Tibial nerve (tissue), 4 donors: ENCODE measurements at regions not wholly inside any gene's neighbourhood (a gene's known extent, or its start where the extent isn't known, plus 50 kb on each side); places are given as distances from the start of the nearest gene placed in this dataset.
A peak's percentile ranks its signal among the peaks of the same experiment; 100 is the strongest.

Experiments
- DNase-seq, 2 donors: peaks; one replicate each; pipeline ENCODE4 v3.0.0-alpha.2; 2019; ENCODE audit warnings: low spot score in 2 of 2
- H3K27ac ChIP-seq, 4 donors: fragments of 200-600 bp; sonication (generic) in 3 of 4; one replicate each; pipeline ENCODE4 v1.5.1; 2017 to 2019; ENCODE audit warnings: mild to moderate bottlenecking in 1 of 4
- H3K27me3 ChIP-seq, 2 donors: fragments of 200-600 bp; sonication (generic) in 1 of 2; one replicate each; pipeline versions ENCODE4 v1.5.1 to v1.6.0; 2017 to 2019
- H3K36me3 ChIP-seq, 3 donors: fragments of 200-600 bp; sonication (generic); one replicate each; pipeline ENCODE4 v1.5.1; 2018 to 2019
- H3K4me1 ChIP-seq, 4 donors: fragments of 200-600 bp; sonication (generic) in 3 of 4; one replicate each; pipeline ENCODE4 v1.5.1; 2017 to 2019
- H3K4me3 ChIP-seq, 4 donors: fragments of 200-600 bp; sonication (generic) in 3 of 4; one replicate each; pipeline ENCODE4 v1.5.1; 2017 to 2019; ENCODE audit warnings: mild to moderate bottlenecking in 1 of 4, moderate library complexity in 1 of 4
- H3K9me3 ChIP-seq, 4 donors: fragments of 200-600 bp; sonication (generic) in 3 of 4; one replicate each; pipeline ENCODE4 v1.5.1; 2017 to 2019
- EP300 ChIP-seq, 2 donors: sonication (generic); formaldehyde crosslinking; IDR thresholded peaks; one replicate each; pipeline ENCODE4 v1.6.1; 2017; ENCODE audit warnings: antibody characterized with exemption in 2 of 2, mild to moderate bottlenecking in 1 of 2
- POLR2A ChIP-seq, 2 donors: fragments of 450-650 bp; IDR thresholded peaks; one replicate each; pipeline ENCODE4 v1.6.1; 2017; ENCODE audit warnings: antibody characterized with exemption in 2 of 2, mild to moderate bottlenecking in 2 of 2, moderate library complexity in 2 of 2
- whole genome bisulfite sequencing, 2 donors: methylation state at CpG; one replicate each; pipeline ENCODE4 v1.1.5; 2018; 5-methylcytosine and 5-hydroxymethylcytosine counted together
- TF ChIP-seq, protein P1 (sequence below), 5 experiments: fragments of 200-600 bp in 3 of 5; fragments of 450-650 bp in 2 of 5; sonication (generic) in 3 of 5; IDR thresholded peaks; one replicate each; pipeline ENCODE4 v1.5.1; 2016 to 2019; ENCODE audit warnings: antibody characterized with exemption in 5 of 5, mild to moderate bottlenecking in 3 of 5, moderate library complexity in 2 of 5

DNA sequence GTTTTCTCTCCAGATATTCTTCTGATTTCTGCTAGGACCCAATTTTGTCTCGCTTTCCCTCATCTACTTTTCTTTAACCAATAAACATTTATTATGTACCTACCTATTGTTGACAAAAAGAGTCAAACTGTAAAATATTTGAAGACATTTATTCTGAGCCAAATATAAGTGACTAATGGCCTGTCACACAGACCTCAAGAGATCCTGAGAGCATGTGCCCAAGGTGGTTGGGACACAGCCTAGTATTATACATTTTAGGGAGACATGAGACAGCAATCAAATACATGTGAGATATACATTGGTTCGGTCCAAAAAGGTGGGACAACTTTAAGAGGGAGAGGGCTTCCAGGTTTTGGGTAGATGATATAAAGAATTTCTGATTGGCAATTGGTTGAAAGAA is 191.8 kb downstream of the NXNL2 start:
- Histone ChIP-seq H3K36me3 (no peaks in the 10 kb centered on the region), H3K4me1 (peaks cover 0 to 4% (median 0%) of the 10 kb centered on the region in 4 donors), H3K27ac (no peak overlapping the region), H3K4me3 (no peak overlapping the region), H3K27me3 (no peaks in the 10 kb centered on the region), H3K9me3 (no peaks in the 10 kb centered on the region)
- DNase-seq: no peak
- 95 to 98% methylated on average over 2 of the region's 2 CpGs for WGBS, 2 donors
- TF ChIP-seq POLR2A (IDR thresholded peaks at IDR 0.05) (no peak), EP300 (IDR thresholded peaks at IDR 0.05) (no peak)
- TF ChIP-seq, protein P1, sequence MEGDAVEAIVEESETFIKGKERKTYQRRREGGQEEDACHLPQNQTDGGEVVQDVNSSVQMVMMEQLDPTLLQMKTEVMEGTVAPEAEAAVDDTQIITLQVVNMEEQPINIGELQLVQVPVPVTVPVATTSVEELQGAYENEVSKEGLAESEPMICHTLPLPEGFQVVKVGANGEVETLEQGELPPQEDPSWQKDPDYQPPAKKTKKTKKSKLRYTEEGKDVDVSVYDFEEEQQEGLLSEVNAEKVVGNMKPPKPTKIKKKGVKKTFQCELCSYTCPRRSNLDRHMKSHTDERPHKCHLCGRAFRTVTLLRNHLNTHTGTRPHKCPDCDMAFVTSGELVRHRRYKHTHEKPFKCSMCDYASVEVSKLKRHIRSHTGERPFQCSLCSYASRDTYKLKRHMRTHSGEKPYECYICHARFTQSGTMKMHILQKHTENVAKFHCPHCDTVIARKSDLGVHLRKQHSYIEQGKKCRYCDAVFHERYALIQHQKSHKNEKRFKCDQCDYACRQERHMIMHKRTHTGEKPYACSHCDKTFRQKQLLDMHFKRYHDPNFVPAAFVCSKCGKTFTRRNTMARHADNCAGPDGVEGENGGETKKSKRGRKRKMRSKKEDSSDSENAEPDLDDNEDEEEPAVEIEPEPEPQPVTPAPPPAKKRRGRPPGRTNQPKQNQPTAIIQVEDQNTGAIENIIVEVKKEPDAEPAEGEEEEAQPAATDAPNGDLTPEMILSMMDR (IDR thresholded peaks at IDR 0.05): no peak

DNA sequence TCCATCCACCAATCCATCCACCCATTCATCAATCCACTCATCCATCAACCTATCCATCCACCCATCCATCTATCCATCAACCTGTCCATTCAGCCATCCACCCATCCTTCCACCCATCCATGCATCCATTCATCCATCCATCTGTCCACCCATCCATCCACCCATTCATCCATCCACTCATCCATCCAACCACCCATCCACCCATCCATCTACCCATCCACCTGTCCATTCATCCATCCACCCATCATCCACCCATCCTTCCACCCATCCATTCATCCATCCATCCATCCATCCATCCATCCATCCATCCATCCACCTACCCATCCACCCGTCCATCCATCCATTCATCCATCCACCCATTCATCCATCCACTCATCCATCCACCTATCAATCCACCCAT is 195.8 kb downstream of the NXNL2 start:
- no peaks in the 10 kb centered on the region for H3K9me3 ChIP-seq
- 89 to 95% methylated on average over 1 of the region's 1 CpG for WGBS, 2 donors
- TF ChIP-seq, protein P1 (IDR thresholded peaks at IDR 0.05): no peak
- TF ChIP-seq POLR2A (IDR thresholded peaks at IDR 0.05) (no peak), EP300 (IDR thresholded peaks at IDR 0.05) (no peak)
- DNase-seq: no peak
- H3K36me3 ChIP-seq: no peaks in the 10 kb centered on the region
- H3K27me3 ChIP-seq: no peaks in the 10 kb centered on the region
- peaks cover 0 to 28% (median 3%) of the 10 kb centered on the region in 4 donors for H3K4me1 ChIP-seq
- H3K4me3 ChIP-seq: no peak overlapping the region
- H3K27ac ChIP-seq: no peak overlapping the region

DNA sequence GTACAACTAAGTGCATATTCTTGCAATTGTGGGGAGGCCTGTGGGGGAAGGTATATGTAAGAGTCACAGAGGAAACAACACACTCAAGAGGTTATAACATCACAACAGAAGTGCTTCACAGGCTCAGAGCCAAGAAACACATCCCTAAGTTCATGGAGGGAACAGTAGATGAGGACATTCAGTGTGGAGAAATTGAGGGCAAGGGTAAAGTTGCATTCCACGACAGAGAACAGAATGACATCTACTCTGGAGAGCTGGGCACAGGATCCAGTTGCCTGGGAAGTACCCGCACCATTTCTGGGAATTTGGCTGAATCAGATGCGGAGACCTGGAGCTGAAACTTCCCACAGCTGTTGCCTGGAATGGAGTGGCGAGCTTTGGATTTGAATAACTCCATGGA is 197.2 kb downstream of the NXNL2 start:
- Histone ChIP-seq H3K36me3 (no peaks in the 10 kb centered on the region), H3K9me3 (no peaks in the 10 kb centered on the region), H3K27me3 (no peaks in the 10 kb centered on the region), H3K4me3 (no peak overlapping the region), H3K27ac (peak overlapping the region in 2 of 4 donors; percentile 41 to 61), H3K4me1 (peaks cover 0 to 28% (median 3%) of the 10 kb centered on the region in 4 donors)
- DNase-seq: peak in 1 of 2 donors; percentile 68
- no peak for TF ChIP-seq POLR2A (IDR thresholded peaks at IDR 0.05)
- TF ChIP-seq EP300 (IDR thresholded peaks at IDR 0.05): peak; percentile 31 to 90
- 61 to 66% methylated on average over 4 of the region's 4 CpGs for WGBS, 2 donors

DNA sequence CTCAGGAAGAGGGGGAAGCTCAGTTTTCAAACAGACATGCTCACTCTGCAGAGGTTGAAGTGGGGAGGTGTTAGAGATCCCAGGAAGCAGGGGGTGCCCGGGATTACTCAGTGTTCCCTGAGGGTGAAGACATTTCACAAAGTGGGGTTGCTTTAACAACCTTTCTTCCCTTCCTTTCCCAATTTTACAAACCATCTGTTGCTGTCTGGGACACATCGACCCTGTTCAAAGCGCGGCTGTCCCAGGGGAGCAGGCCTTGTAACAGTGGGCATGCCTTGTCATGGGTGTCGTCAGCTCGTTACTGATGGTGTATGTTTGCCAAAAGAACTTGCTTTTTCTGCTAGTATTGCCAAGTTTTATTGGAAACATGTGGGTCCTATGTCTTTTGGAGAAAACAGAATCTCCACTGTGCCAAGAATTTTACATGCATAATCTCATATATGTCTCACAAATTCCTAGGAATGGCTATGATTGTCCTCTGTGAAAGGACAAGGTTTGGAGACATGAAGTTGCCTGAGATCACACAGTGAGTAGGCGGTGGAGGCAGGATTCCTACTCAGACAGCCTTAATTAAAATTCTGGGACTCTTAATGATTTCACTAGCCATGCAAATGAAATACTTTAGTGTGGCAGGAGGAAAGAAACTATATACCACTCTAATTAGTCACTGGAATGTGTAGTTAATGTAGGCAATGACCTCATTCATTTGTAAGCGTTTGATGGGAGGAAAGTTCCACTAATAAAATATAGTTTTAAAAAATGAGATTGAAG is 198.9 kb downstream of the NXNL2 start:
- peak in 1 of 2 donors; percentile 54 for TF ChIP-seq EP300 (IDR thresholded peaks at IDR 0.05)
- TF ChIP-seq, protein P1 (IDR thresholded peaks at IDR 0.05): no peak

DNA sequence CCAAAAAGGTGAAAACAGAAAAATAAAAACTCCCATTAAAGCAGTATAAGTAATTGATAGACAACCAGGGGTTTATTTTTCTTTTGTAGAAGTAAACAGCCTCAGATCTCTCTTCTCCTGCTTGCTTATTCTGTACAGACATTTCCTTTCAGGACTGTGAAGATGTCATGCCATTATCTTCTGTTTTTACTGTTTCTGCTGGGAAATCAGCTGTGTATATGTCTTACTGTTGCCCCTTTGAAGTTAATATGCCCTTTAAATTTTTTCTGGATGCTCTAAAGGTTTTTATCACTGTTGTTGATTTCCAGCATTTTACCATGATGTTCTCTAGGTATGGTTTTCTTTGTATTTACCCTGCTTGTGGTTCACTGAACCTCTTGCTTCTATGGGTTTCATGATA is 199.5 kb downstream of the NXNL2 start:
- H3K9me3 ChIP-seq: no peaks in the 10 kb centered on the region
- DNase-seq: no peak
- H3K27ac ChIP-seq: no peak overlapping the region
- H3K4me1 ChIP-seq: peaks cover 0 to 28% (median 3%) of the 10 kb centered on the region in 4 donors
- H3K4me3 ChIP-seq: no peak overlapping the region
- TF ChIP-seq POLR2A (IDR thresholded peaks at IDR 0.05) (no peak), EP300 (IDR thresholded peaks at IDR 0.05) (no peak)
- TF ChIP-seq, protein P1 (IDR thresholded peaks at IDR 0.05): no peak
- no peaks in the 10 kb centered on the region for H3K27me3 ChIP-seq
- H3K36me3 ChIP-seq: no peaks in the 10 kb centered on the region

More for the DNA sequence above, 198.9 kb downstream of the NXNL2 start:
- H3K9me3 ChIP-seq: no peaks in the 10 kb centered on the region
- no peaks in the 10 kb centered on the region for H3K27me3 ChIP-seq
- peak overlapping the region in 1 of 4 donors; percentile 28 for H3K27ac ChIP-seq
- DNase-seq: peak in 1 of 2 donors; percentile 27
- peaks cover 0 to 28% (median 3%) of the 10 kb centered on the region in 4 donors for H3K4me1 ChIP-seq
- H3K4me3 ChIP-seq: no peak overlapping the region
- 25 to 39% methylated on average over 8 of the region's 8 CpGs for WGBS, 2 donors
- H3K36me3 ChIP-seq: no peaks in the 10 kb centered on the region
